K562 (cell line): ENCODE measurements at regions not wholly inside any gene's neighbourhood (a gene's known extent, or its start where the extent isn't known, plus 50 kb on each side); places are given as distances from the start of the nearest gene placed in this dataset.

Experiments used
- ATAC-seq: fragments of 200-7000 bp; cut with Tn5 transposase; 3 replicates; pipeline ENCODE4 v1.9.1; 2020; ENCODE audit warnings: moderate library complexity
- BruUV-seq: library from RNA; stranded (reverse); fragments of 400-500 nt; replicated peaks from 2 replicates; lab custom pipeline; 2021; lab: Mats Ljungman, UMichigan
- CTCF ChIA-PET: fragments of 300-600 bp; formaldehyde crosslinking; extraction: SDS; loops from one replicate; lab custom pipeline; 2021; ENCODE audit warnings: low intra/inter-chr PET ratio; lab: Yijun Ruan, JAX
- POLR2A ChIA-PET: fragments of 300-600, 350-650 bp; sonication (Branson Sonifier 250); formaldehyde crosslinking; extraction: SDS; loops from one replicate; lab custom pipeline; 2021; ENCODE audit warnings: antibody characterized with exemption, inconsistent platforms; lab: Yijun Ruan, JAX
- DNase-seq, 4 experiments: peaks; one replicate each; pipeline versions ENCODE4 v3.0.0 to v3.0.0-alpha.2; 2011 to 2018; ENCODE audit warnings: low spot score in 3 of 4, mixed read lengths in 3 of 4; ENCODE audit errors: extremely low read depth in 1 of 4
- FAIRE-seq: peaks from 2 replicates; lab custom pipeline; 2011; peaks lifted over from hg19 to GRCh38; lab: Jason Lieb, UNC
- H2AFZ ChIP-seq: 2 replicates; pipeline ENCODE4 v1.6.0; 2011; ENCODE audit warnings: low read depth, low read length, control low read depth, inconsistent platforms
- H3K27ac ChIP-seq: fragments of 200-600 bp; 3 replicates; pipeline ENCODE4 v1.8.0; 2011; ENCODE audit warnings: low read depth, mild to moderate bottlenecking, control low read depth, inconsistent platforms, low read length, moderate library complexity, mixed read lengths; ENCODE audit errors: extremely low read depth
- H3K27me3 ChIP-seq, 2 experiments: fragments of 300-600 bp in 1 of 2; 2 replicates in 1 of 2; 3 replicates in 1 of 2; pipeline versions ENCODE4 v1.6.0 to v1.8.0; 2011; ENCODE audit warnings: inconsistent platforms in 2 of 2, low read length in 2 of 2, mild to moderate bottlenecking in 1 of 2, mixed read lengths in 1 of 2, moderate library complexity in 1 of 2; ENCODE audit not compliant: control insufficient read depth in 2 of 2, insufficient read depth in 2 of 2
- H3K36me3 ChIP-seq: fragments of 300-600 bp; 3 replicates; pipeline ENCODE4 v1.8.0; 2011; ENCODE audit warnings: mild to moderate bottlenecking, low read length, inconsistent platforms; ENCODE audit not compliant: control insufficient read depth, insufficient read depth
- H3K4me1 ChIP-seq, 2 experiments: fragments of 200-600 bp in 1 of 2; replicated peaks in 1 of 2; 2 replicates in 1 of 2; 3 replicates in 1 of 2; pipeline versions ENCODE4 v1.5.1 to v1.8.0; 2011; ENCODE audit warnings: inconsistent platforms in 2 of 2, low read length in 2 of 2, mild to moderate bottlenecking in 1 of 2, mixed read lengths in 1 of 2, moderate library complexity in 1 of 2; ENCODE audit not compliant: control insufficient read depth in 2 of 2, insufficient read depth in 2 of 2
- H3K4me2 ChIP-seq: 2 replicates; pipeline ENCODE4 v1.6.1; 2011; ENCODE audit warnings: low read length, control low read depth, inconsistent platforms, mixed read lengths; ENCODE audit not compliant: insufficient read depth
- H3K4me3 ChIP-seq: fragments of 200-600 bp; sonication (generic), shearing (Covaris generic); 2 replicates; pipeline ENCODE4 v1.5.1; 2016; ENCODE audit warnings: control low read depth, inconsistent platforms
- H3K79me2 ChIP-seq: fragments of 200-600 bp; 3 replicates; pipeline ENCODE4 v1.8.0; 2011; ENCODE audit warnings: low read length, inconsistent platforms; ENCODE audit not compliant: control insufficient read depth, insufficient read depth
- H3K9ac ChIP-seq, 2 experiments: 2 replicates each; pipeline versions ENCODE4 v1.6.0 to v1.6.1; 2011; ENCODE audit warnings: low read depth in 2 of 2, low read length in 2 of 2, control low read depth in 1 of 2, inconsistent platforms in 1 of 2, mild to moderate bottlenecking in 1 of 2, mixed read lengths in 1 of 2; ENCODE audit not compliant: insufficient read depth in 1 of 2
- H3K9me1 ChIP-seq: one replicate; pipeline ENCODE4 v1.6.0; 2011; ENCODE audit warnings: inconsistent platforms, mild to moderate bottlenecking, low read length, moderate library complexity; ENCODE audit not compliant: control insufficient read depth, insufficient read depth
- H3K9me3 ChIP-seq: replicated peaks from 2 replicates; pipeline ENCODE4 v1.5.1; 2011; ENCODE audit warnings: low read depth, low read length, inconsistent platforms; ENCODE audit not compliant: control insufficient read depth, insufficient read depth
- H4K20me1 ChIP-seq: replicated peaks from 2 replicates; pipeline ENCODE4 v1.6.1; 2011; ENCODE audit warnings: low read length, inconsistent platforms, mixed read lengths; ENCODE audit not compliant: control insufficient read depth, insufficient read depth
- CBX3 ChIP-seq, 2 experiments: IDR thresholded peaks; 1 replicate in 1 of 2; 2 replicates in 1 of 2; pipeline ENCODE4 v1.6.1; 2012; ENCODE audit warnings: inconsistent platforms in 2 of 2, low read length in 2 of 2, borderline replicate concordance in 1 of 2, control low read depth in 1 of 2
- E2F8 ChIP-seq: fragments of 450-650 bp; IDR thresholded peaks from 2 replicates; pipeline ENCODE4 v1.7.1; 2018; ENCODE audit warnings: mild to moderate bottlenecking, low read depth; ENCODE audit not compliant: partially characterized antibody
- FOS ChIP-seq: IDR thresholded peaks from 3 replicates; pipeline ENCODE4 v1.6.1; 2011; ENCODE audit not compliant: insufficient read length; ENCODE audit errors: extremely low read depth
- NR0B1 ChIP-seq: fragments of 450-650 bp; IDR thresholded peaks from one replicate; pipeline ENCODE4 v1.6.1; 2018; ENCODE audit warnings: mild to moderate bottlenecking, moderate library complexity; ENCODE audit not compliant: partially characterized antibody
- PPARD ChIP-seq: fragments of 250-450 bp; sonication (Bioruptor Pico); IDR thresholded peaks from 2 replicates; pipeline ENCODE4 v1.8.0; 2022; ENCODE audit warnings: inconsistent platforms, mild to moderate bottlenecking, moderate library complexity
- PREB ChIP-seq: sonication (generic); formaldehyde crosslinking; IDR thresholded peaks from 2 replicates; pipeline ENCODE4 v1.8.1; 2023; ENCODE audit warnings: mild to moderate bottlenecking, missing genetic modification reagents
- TRIM24 ChIP-seq, 2 experiments: fragments of 450-650 bp; IDR thresholded peaks; 2 replicates each; pipeline ENCODE4 v1.6.1; 2016
- ZNF197 ChIP-seq: fragments of 200-800 bp; sonication (Bioruptor generic); IDR thresholded peaks from 2 replicates; pipeline ENCODE4 v1.6.1; 2016; ENCODE audit warnings: low read depth, missing genetic modification characterization, missing compliant biosample characterization
- ZNF318 ChIP-seq, 2 experiments: fragments of 450-650 bp; IDR thresholded peaks; 2 replicates each; pipeline ENCODE4 v1.6.1; 2016; ENCODE audit warnings: mild to moderate bottlenecking in 2 of 2, borderline replicate concordance in 1 of 2, low read depth in 1 of 2, moderate library complexity in 1 of 2
- WGBS: fragments of 100-300 bp; shearing (Covaris generic); methylation state at CpG from one replicate; pipeline ENCODE4 v1.1.6; 2016; ENCODE audit warnings: low coverage, mixed read lengths; ENCODE audit not compliant: insufficient coverage; ENCODE audit errors: missing lambda C conversion rate; 5-methylcytosine and 5-hydroxymethylcytosine counted together
- in situ Hi-C: fragments of 300-500 bp; cut with MboI; formaldehyde crosslinking; loops from 4 replicates; pipeline ENCODE4 v1.15.0; 2018; ENCODE audit warnings: inconsistent platforms, mixed read lengths
- intact Hi-C: fragments of 100-400 bp; cut with micrococcal nuclease; formaldehyde crosslinking; loops from 2 replicates; pipeline ENCODE4 v1.14.2; 2022

GRCh38 chr18:68104036-68104435 lies 587.5 kb upstream of the DSEL start:
- no peak for FAIRE-seq
- H3K79me2 ChIP-seq, result no peaks in the 10 kb centered on the region
- H3K9me1 ChIP-seq, result no peaks in the 10 kb centered on the region
- H3K4me1 ChIP-seq, result no peaks in the 10 kb centered on the region
- H3K4me3 ChIP-seq, result no peak overlapping the region
- ChIA-PET POLR2A (no interaction called here), CTCF (no interaction called here)
- in situ Hi-C loops (no loop called here), intact Hi-C loops (no loop called here)
- no peaks in the 10 kb centered on the region for H4K20me1 ChIP-seq
- H3K27ac ChIP-seq, result no peak overlapping the region
- no peak overlapping the region for H2AFZ ChIP-seq
- no peak for ATAC-seq
- H3K36me3 ChIP-seq, result no peaks in the 10 kb centered on the region
- H3K27me3 ChIP-seq, result no peaks in the 10 kb centered on the region
- no TSS peak for BruUV-seq
- WGBS, result 0% methylated on average over 4 of the region's 4 CpGs
- H3K9me3 ChIP-seq, result no peaks in the 10 kb centered on the region
- no peak for DNase-seq
- H3K9ac ChIP-seq, result no peak overlapping the region
- H3K4me2 ChIP-seq, result no peak overlapping the region
- TF ChIP-seq ZNF318 (IDR thresholded peaks at IDR 0.05; ENCODE audit: borderline replicate concordance in 1 of 2, low read depth in 1 of 2) (no peak), CBX3 (IDR thresholded peaks at IDR 0.05; ENCODE audit: borderline replicate concordance in 1 of 2, low read length in 2 of 2) (no peak), TRIM24 (IDR thresholded peaks at IDR 0.05) (no peak), PREB (CRISPR knock-in tag) (no peak), NR0B1 (no peak), PPARD (CRISPR knock-in tag) (no peak), E2F8 (no peak), ZNF197 (CRISPR knock-in tag) (no peak), FOS (no peak)
